SKM-1 treated with dmso at 0.1 percent for 144 hours (cell line): ENCODE measurements at regions not wholly inside any gene's neighbourhood (a gene's known extent, or its start where the extent isn't known, plus 50 kb on each side); places are given as distances from the start of the nearest gene placed in this dataset.
"Not testable (repeated sequence)": the region's sequence is repeated elsewhere in the genome, so short reads cannot be mapped to it uniquely, and the experiment has no call there.

Source experiments
- DNase-seq: peaks from one replicate; lab custom pipeline; 2025; ENCODE audit not compliant: unreplicated experiment; lab: John Stamatoyannopoulos, UW

DNA sequence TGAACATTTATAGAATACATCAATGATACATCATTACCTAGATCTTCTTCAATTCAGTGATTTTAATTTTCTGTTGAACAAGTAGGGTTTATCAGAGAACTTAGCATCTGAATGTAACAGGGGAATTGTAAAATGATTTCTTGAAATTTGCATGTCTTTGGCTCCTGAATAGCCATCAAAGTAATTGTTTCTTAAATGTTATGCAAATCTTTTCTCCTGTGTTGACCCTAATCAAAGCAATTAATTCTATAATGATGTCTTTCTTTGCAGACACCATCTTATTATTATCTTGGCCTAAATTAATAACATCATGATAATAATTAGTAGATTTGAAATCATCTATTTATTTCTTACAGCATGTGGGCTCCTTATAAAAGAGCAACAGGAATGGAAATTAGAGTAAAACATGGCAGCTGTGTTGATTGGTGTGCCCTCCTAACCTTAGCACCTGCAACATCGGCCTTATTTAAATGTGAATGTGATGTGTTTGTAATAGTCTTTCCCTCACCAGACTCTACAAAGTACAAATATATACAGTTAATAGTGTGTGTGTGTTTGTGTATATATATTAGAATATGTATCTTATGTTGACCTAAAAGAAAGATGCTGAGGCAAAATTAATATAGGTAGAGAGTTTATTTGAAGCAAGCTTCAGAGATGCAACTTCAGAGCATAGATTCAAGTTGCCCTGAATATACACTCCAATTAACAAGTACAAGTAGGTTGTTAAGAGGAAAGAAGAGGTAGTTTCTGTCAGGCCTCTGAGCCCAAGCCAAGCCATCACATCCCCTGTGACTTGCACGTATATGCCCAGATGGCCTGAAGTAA lies 328.0 kb upstream of the TECRL start:
- no peak for DNase-seq

- no peak for DNase-seq
These were observed 320.3 kb upstream of the TECRL start for GRCh38 chr4:64729561-64729960.

- DNase-seq: no peak
These were observed 318.7 kb upstream of the TECRL start for GRCh38 chr4:64727960-64728359.

GRCh38 chr4:64727391-64727790 lies 318.1 kb upstream of the TECRL start:
- DNase-seq: not testable (repeated sequence)

DNA sequence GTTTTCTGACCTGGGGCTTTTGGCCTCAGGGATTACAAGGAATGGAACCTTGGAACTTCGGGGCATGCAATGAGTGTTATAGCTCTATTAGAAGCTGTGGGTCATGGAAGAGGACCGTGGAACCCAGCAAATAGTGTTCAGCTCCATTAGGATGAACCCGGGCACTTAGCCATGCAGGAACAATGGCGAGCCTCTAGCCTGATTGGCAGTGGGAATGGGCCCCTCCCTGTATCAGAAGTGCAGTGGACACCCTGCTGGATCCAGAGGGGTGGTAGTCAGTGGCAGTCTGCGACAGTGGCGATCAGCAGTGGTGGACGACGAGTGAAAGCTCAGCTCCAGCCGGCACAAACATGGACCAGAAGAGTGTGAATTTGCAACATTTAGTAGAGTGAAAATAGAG lies 315.4 kb upstream of the TECRL start:
- DNase-seq: no peak

- no peak for DNase-seq
These were observed 311.9 kb upstream of the TECRL start for GRCh38 chr4:64721106-64721505.

GRCh38 chr4:64718091-64718490 lies 308.8 kb upstream of the TECRL start:
- no peak for DNase-seq

GRCh38 chr4:64715741-64716140 lies 306.5 kb upstream of the TECRL start:
- no peak for DNase-seq

GRCh38 chr4:64713256-64713840 lies 304.1 kb upstream of the TECRL start:
- DNase-seq: peak; percentile 15

DNA sequence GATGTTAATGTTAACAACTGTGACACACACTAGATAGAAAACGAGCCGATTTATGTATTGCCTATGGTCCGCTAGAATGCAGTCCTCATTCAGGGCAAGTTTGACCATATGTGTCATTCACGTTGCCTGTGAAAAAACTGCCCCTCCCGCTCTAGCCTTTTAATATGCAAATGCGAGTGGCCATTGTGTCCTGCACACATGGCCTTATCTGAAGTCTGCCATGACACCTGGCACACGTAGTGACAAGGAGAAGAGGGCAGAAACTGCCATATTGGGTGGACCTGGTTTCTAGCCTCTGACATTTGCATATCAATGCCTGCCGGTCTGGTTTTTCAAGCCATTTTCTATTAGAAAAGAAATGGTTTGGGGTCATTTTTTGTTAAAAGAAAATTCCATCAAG lies 303.3 kb upstream of the TECRL start:
- no peak for DNase-seq

- DNase-seq: no peak
These were observed 296.7 kb upstream of the TECRL start for GRCh38 chr4:64705989-64706388.

DNA sequence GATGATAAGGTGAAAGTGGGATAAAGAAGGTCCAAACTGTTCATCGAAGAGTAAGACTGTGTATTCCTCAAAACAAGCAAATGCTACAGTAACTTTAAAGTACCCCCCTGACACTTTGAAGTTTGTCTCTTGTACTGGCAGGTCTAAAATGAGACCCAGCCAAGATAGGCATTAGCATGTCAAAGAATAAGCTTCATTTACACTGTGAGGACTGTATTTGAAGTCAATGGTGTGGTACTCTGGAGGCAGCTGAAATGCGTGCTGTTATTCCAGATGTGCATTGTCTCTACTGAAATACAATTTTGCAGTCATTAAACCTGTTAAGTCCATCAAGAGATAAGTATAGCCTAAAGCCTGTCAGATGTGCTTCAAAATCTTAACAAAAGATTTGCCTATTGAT lies 288.9 kb upstream of the TECRL start:
- DNase-seq: no peak

DNA sequence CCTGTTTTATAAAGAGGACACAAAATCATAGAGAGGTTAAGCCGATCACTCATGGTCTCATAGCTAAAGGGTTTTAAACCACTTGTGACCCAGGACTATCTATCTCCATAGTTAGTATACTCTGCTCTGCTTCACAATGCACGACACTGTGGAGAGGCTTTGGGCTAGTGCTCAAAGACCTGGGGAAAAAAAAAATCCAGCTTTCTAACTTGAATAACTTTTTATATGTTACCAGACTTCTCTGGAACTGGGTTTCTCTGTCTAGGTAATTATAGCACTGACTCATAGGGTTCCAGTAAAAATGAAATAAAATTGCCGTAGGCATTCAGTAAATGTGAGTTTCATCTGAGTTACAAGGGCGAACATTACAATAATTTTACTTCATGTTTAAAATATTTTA lies 273.7 kb upstream of the TECRL start:
- DNase-seq: no peak

- DNase-seq: no peak
These were observed 273.2 kb upstream of the TECRL start for GRCh38 chr4:64682481-64682880.

- not testable (repeated sequence) for DNase-seq
These were observed 263.9 kb upstream of the TECRL start for GRCh38 chr4:64673121-64673520.

GRCh38 chr4:64670647-64671046 lies 261.4 kb upstream of the TECRL start:
- DNase-seq: no peak

DNA sequence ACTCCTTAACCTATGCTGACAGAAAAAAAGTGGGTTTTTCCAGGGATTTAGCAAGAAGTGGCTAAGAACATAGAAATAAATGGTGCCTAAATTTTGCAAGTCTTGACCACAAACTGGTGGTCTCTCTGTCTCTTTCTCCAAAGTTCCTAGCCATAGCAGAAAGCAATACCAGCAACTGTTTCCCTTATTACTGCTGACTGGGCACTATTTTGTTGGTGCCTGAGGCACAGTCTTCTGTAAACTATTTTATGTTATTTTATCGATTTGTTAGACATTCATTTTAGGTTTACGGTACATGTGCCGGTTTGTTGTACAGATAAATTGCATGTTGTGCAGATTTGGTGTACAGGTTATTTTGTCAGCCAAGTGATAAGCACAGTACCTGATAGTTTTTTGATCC lies 234.6 kb upstream of the TECRL start:
- no peak for DNase-seq

DNA sequence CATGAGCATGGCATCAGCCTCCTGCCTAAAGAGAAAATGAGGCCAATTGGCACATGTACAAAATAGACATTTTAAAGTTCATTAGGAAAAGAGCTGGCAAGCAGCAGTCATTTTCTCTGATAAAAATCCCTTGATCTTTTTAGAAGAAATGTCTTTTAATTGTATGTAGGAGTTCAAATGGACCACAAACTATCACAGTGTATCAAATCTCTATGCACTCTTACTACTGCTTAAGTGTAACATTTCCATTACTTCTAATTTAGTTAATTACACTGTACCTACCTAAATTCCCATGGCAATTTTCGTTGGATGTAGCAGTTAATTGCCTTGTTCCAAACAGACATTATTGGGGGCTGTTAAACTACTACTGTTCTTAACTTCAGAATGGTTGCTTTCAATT lies 233.7 kb upstream of the TECRL start:
- DNase-seq: no peak

DNA sequence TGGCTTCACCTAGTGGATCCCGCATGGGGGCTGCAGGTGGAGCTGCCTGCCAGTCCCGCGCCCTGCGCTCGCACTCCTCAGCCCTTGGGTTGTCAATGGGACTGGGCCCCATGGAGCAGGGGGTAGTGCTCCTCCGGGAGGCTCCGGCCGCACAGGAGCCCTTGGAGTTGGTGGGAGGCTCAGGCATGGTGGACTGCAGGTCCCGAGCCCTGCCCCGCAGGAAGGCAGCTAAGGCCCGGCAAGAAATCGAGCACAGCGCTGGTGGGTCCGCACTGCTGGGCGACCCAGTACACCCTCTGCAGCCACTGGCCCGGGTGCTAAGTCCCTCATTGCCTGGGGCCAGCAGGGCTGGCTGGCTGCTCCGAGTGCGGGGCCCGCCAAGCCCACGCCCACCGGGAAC lies 231.2 kb upstream of the TECRL start:
- not testable (repeated sequence) for DNase-seq

GRCh38 chr4:64625438-64625837 lies 216.2 kb upstream of the TECRL start:
- no peak for DNase-seq

GRCh38 chr4:64617800-64618199 lies 208.6 kb upstream of the TECRL start:
- no peak for DNase-seq

DNA sequence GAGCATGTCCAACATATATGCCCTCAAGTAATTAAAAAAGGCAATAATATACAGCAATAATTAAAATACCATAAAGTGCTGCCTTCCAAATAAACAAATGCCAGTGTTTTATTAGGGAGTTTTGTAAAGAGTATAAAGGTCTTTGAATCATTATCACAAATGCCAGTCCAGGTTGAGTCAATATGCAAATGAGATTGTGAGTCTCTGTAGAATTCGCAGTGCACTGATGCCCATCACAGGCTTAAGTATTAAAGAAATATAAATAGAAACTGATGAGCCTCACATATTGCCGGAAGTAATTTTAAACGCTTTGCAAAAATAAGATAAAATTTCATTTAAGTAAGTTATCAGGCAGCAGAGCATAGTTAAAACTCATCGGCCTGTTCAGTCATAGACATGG lies 205.0 kb upstream of the TECRL start:
- no peak for DNase-seq

DNA sequence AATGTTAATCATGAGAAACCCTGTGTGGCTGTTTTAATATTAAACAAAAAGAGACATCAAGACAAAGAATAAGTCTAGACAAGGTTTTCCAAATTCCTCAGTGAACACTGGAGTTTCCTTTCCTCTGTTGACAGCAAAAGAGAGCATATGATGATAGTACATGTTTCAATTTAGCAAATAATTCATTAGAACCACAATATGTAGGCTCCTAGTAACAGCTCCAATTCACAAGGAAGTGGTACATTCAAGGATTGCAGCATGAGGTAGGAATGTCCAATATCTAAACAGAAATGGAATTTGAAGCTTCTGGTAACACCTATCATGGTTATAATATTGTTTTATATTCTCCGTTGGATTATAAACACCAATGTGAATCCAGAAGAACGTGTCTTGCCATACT lies 203.8 kb upstream of the TECRL start:
- no peak for DNase-seq
